ENCODE measurements at regions not wholly inside any gene's neighbourhood (a gene's known extent, or its start where the extent isn't known, plus 50 kb on each side); places are given as distances from the start of the nearest gene placed in this dataset.
"Not testable (repeated sequence)": the region's sequence is repeated elsewhere in the genome, so short reads cannot be mapped to it uniquely, and the experiment has no call there.

- not testable (repeated sequence) for TF ChIP-seq MAX (IDR thresholded peaks at IDR 0.05; ENCODE audit: low read depth, low read length); POLR2A (IDR thresholded peaks at IDR 0.05; ENCODE audit: extremely low read depth, insufficient read length)
These were observed 344.2 kb downstream of the SRGAP2C start for GRCh38 chr1:121528958-121529357.

All from NB4 (cell line).